Thyroid gland (tissue), 4 donors: ENCODE measurements at regions not wholly inside any gene's neighbourhood (a gene's known extent, or its start where the extent isn't known, plus 50 kb on each side); places are given as distances from the start of the nearest gene placed in this dataset.

ENCODE experiments used
- DNase-seq, 2 donors: peaks; one replicate each; pipeline ENCODE4 v3.0.0-alpha.2; 2019
- H3K27ac ChIP-seq, 3 donors: fragments of 200-600 bp; sonication (generic); 1 replicate in 2 of 3; 2 replicates in 1 of 3; pipeline ENCODE4 v1.5.1; 2016 to 2019; ENCODE audit warnings: mild to moderate bottlenecking in 1 of 3, moderate library complexity in 1 of 3
- H3K27me3 ChIP-seq: fragments of 200-600 bp; sonication (generic); one replicate; pipeline ENCODE4 v1.5.1; 2019
- H3K36me3 ChIP-seq, 2 donors: fragments of 200-600 bp; sonication (generic); one replicate each; pipeline ENCODE4 v1.5.1; 2016 to 2019
- H3K4me1 ChIP-seq, 2 donors: fragments of 200-600 bp; sonication (generic); one replicate each; pipeline ENCODE4 v1.5.1; 2017 to 2019
- H3K4me3 ChIP-seq, 3 donors: fragments of 200-600 bp; sonication (generic); replicated peaks in 1 of 3; 1 replicate in 2 of 3; 2 replicates in 1 of 3; pipeline ENCODE4 v1.5.1; 2016; ENCODE audit warnings: mild to moderate bottlenecking in 1 of 3
- H3K9me3 ChIP-seq: fragments of 200-600 bp; sonication (generic); one replicate; pipeline ENCODE4 v1.5.1; 2017
- POLR2A ChIP-seq, 2 donors: fragments of 450-650 bp; IDR thresholded peaks; one replicate each; pipeline ENCODE4 v1.6.1; 2017; ENCODE audit warnings: antibody characterized with exemption in 2 of 2, mild to moderate bottlenecking in 2 of 2, moderate library complexity in 1 of 2
- WGBS, 2 donors: methylation state at CpG; one replicate each; pipeline ENCODE4 v1.1.5; 2017; 5-methylcytosine and 5-hydroxymethylcytosine counted together
- intact Hi-C: fragments of 100-400 bp; cut with DNase I; formaldehyde crosslinking; loops from one replicate; pipeline ENCODE4 v1.15.1; 2023
- TF ChIP-seq, protein P1 (sequence below), 6 experiments: fragments of 200-600 bp in 3 of 6; fragments of 450-650 bp in 3 of 6; sonication (generic) in 3 of 6; IDR thresholded peaks; one replicate each; pipeline ENCODE4 v1.5.1; 2016 to 2019; ENCODE audit warnings: antibody characterized with exemption in 6 of 6, mild to moderate bottlenecking in 2 of 6, inconsistent platforms in 1 of 6, moderate library complexity in 1 of 6

DNA sequence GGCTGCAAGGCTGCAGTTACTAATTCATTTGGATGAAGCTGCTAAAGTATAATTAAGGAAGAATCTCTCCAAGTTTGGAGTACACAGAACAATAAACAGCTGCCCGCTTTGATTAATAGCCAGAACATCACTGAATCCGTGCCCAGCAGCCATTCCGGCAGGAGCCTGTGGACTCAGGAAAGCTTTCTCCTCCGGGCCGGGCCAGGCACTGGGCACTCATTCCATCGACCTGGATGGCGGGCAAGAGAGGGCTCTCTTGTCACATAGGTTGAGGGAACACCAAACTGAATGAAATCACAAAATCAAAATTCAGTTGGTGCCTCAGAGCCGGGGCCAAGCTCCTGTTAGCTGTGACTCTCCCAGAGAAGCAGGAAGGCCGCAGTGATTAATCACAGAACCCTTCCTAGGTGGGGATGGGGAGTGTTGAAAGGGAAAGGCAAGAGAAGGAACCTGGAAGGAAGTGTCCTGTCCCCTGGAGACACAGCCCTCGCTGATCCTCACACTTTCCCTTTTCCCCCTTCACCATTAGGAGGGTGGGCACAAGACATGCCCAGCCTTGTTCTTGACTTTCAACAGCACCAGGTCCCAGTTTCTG, 306.7 kb downstream of the NPHP4 start:
- DNase-seq: no peak
- TF ChIP-seq, protein P1, sequence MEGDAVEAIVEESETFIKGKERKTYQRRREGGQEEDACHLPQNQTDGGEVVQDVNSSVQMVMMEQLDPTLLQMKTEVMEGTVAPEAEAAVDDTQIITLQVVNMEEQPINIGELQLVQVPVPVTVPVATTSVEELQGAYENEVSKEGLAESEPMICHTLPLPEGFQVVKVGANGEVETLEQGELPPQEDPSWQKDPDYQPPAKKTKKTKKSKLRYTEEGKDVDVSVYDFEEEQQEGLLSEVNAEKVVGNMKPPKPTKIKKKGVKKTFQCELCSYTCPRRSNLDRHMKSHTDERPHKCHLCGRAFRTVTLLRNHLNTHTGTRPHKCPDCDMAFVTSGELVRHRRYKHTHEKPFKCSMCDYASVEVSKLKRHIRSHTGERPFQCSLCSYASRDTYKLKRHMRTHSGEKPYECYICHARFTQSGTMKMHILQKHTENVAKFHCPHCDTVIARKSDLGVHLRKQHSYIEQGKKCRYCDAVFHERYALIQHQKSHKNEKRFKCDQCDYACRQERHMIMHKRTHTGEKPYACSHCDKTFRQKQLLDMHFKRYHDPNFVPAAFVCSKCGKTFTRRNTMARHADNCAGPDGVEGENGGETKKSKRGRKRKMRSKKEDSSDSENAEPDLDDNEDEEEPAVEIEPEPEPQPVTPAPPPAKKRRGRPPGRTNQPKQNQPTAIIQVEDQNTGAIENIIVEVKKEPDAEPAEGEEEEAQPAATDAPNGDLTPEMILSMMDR (IDR thresholded peaks at IDR 0.05): no peak
- no peak for TF ChIP-seq POLR2A (IDR thresholded peaks at IDR 0.05)
- intact Hi-C loops: no loop called here
- Histone ChIP-seq H3K27ac (no peak overlapping the region), H3K9me3 (no peaks in the 10 kb centered on the region), H3K27me3 (no peaks in the 10 kb centered on the region), H3K36me3 (no peaks in the 10 kb centered on the region), H3K4me1 (no peaks in the 10 kb centered on the region), H3K4me3 (no peak overlapping the region)
- 74 to 80% methylated on average over 9 to 10 of the region's 10 CpGs for WGBS, 2 donors

DNA sequence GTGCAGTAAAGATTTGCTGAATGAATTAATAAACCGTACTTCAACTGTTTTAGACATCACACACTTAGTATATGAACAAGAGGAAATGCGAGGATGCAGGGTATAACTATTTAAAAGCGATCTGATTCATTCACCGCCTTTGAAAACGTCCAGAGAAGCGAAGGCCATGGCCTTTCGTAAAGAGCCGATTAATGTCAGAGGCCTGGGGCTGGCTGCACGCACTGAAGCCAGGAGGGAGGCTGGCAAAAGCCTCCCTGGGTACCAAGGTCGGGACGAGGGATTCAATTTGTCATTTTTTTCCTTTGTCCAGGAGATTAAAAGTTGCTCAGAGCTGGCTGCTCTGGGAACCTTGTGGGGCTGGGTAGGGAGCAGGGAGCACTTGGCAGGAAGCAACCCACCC, 307.4 kb downstream of the NPHP4 start:
- no peaks in the 10 kb centered on the region for H3K9me3 ChIP-seq
- intact Hi-C loops: no loop called here
- H3K4me3 ChIP-seq: no peak overlapping the region
- DNase-seq: no peak
- no peaks in the 10 kb centered on the region for H3K27me3 ChIP-seq
- whole genome bisulfite sequencing, 2 donors: 85 to 87% methylated on average over 11 of the region's 11 CpGs
- H3K27ac ChIP-seq: no peak overlapping the region
- H3K36me3 ChIP-seq: no peaks in the 10 kb centered on the region
- TF ChIP-seq, protein P1 (IDR thresholded peaks at IDR 0.05): no peak
- TF ChIP-seq POLR2A (IDR thresholded peaks at IDR 0.05): no peak
- H3K4me1 ChIP-seq: no peaks in the 10 kb centered on the region

DNA sequence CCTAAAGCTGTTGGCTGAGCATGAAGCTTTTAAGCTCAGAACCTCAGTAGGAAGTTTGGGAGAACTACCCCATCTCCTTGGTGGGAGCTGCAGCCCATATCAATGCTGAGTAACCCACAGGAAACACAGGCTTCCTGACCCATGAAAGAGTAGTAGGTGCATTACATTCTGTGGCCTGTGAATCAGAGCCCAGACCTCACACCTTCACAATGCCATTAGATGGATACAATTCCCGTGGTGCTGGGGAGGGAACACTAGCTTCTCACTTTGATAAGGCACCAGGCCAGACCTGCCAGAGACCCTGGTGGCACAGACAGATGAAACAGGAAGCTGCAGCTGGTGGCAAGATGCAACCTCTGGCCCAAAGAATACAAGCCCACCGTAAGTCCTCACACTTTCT, 308.8 kb downstream of the NPHP4 start:
- 75 to 77% methylated on average over 2 of the region's 2 CpGs for WGBS, 2 donors
- no peaks in the 10 kb centered on the region for H3K36me3 ChIP-seq
- no peak for DNase-seq
- H3K9me3 ChIP-seq: no peaks in the 10 kb centered on the region
- intact Hi-C loops: no loop called here
- H3K4me1 ChIP-seq: no peaks in the 10 kb centered on the region
- H3K27ac ChIP-seq: no peak overlapping the region
- TF ChIP-seq POLR2A (IDR thresholded peaks at IDR 0.05): no peak
- TF ChIP-seq, protein P1 (IDR thresholded peaks at IDR 0.05): no peak
- no peak overlapping the region for H3K4me3 ChIP-seq
- H3K27me3 ChIP-seq: no peaks in the 10 kb centered on the region

DNA sequence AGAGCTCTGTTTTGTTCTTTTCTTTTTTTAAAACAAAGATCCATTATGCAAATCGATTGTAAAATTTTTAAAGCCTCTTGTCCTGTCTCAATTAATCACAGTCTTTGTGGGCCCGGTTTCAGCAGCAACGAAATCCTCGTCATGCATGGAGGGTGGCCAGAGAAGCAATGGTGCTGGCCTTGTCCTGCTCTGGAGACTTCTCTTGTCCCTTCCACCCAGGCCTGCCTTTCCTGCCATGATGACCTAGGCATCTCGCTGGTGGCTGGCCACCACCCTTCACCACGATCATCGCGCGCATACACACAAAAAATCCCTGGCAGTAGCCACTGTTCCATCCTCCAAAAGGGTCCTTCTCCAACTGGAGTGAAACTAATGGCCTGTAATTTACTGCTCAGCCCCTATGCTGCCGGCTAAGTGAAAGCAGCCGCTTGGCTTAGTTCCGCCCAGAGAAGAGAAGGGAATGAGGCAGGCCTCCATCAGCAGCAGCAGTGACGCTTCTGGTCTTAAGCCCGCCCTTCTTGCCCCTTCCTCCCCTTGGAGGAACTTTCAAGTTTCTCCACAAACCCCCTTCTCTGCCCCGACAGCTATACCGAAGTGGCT, 309.5 kb downstream of the NPHP4 start:
- no peak for TF ChIP-seq POLR2A (IDR thresholded peaks at IDR 0.05)
- TF ChIP-seq, protein P1 (IDR thresholded peaks at IDR 0.05): no peak
- intact Hi-C loops: no loop called here
- 67 to 70% methylated on average over 16 of the region's 16 CpGs for WGBS, 2 donors
- Histone ChIP-seq H3K27me3 (no peaks in the 10 kb centered on the region), H3K4me3 (no peak overlapping the region), H3K9me3 (no peaks in the 10 kb centered on the region), H3K36me3 (no peaks in the 10 kb centered on the region), H3K27ac (no peak overlapping the region), H3K4me1 (no peaks in the 10 kb centered on the region)
- DNase-seq: no peak

DNA sequence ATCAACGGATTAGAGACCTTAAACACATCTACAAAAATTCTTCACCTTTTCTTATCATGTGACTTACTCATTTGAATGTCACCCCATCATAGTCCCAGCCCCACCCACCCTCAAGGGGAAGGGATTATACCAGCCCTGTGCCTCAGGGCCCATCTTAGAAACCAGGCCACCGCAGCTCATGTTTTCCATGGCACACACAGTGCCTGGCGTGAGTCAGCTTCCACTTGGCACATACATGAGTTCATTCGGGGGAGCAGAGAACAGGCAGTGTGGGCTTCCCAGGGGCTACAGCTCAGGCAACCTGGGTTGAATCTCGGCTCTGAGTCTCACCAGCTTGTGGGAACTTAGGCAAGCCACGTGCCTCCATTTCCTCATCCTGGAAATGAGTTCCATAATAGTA, 310.6 kb downstream of the NPHP4 start:
- Histone ChIP-seq H3K36me3 (no peaks in the 10 kb centered on the region), H3K27ac (no peak overlapping the region), H3K9me3 (no peaks in the 10 kb centered on the region), H3K4me1 (no peaks in the 10 kb centered on the region), H3K27me3 (no peaks in the 10 kb centered on the region), H3K4me3 (no peak overlapping the region)
- intact Hi-C loops: no loop called here
- TF ChIP-seq, protein P1 (IDR thresholded peaks at IDR 0.05): no peak
- TF ChIP-seq POLR2A (IDR thresholded peaks at IDR 0.05): no peak
- WGBS, 2 donors: 72 to 84% methylated on average over 6 of the region's 6 CpGs
- DNase-seq: no peak
